ENCODE measurements at regions not wholly inside any gene's neighbourhood (a gene's known extent, or its start where the extent isn't known, plus 50 kb on each side); places are given as distances from the start of the nearest gene placed in this dataset.

DNA sequence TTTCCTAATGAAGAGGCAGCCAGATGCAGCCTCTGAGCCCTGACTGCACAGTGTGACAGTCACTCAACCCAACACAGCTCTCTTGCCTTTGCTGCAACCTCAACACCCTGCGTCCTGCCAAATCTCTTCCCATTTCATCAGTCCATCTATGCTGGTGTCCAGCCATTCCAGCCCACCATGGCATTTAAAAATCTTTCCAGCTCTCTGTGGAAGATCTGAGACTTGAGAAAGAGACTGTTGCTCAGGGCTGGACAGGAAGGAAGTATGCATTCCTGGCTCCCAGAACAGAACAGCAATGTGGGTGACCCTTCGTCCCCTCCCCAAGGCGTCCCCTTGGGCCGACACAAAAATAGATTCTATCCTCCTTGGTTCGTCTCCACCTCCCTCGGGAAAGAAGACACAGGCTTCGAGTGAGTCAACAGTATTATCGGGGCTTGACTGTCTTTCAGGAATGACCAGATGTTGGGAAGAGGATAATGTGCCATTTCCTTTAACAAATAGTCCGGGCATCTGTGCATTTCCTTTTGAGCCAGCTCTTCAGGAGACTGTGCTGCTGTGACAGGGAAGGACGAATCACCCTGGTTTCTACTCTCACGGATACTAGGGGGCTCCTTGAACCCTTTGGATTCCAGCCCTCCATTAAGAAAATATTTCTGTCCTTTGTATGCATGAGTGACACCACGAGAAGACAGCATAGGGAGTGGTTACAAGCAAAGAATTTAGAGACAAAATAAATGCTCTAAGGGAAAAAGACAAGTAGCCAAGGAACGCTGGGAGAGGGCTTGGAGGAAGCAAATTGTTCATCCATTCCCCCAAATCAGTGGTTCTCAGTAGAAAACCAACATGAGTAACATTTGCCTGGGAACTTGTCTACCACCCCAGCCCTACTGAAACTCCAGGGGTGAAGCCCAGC lies 111.4 kb upstream of the CDC42BPA start:
- no peak overlapping the region for H3K4me3 ChIP-seq (ENCODE audit: low read depth, low read length)
- no peak for DNase-seq (ENCODE audit: low read depth)

DNA sequence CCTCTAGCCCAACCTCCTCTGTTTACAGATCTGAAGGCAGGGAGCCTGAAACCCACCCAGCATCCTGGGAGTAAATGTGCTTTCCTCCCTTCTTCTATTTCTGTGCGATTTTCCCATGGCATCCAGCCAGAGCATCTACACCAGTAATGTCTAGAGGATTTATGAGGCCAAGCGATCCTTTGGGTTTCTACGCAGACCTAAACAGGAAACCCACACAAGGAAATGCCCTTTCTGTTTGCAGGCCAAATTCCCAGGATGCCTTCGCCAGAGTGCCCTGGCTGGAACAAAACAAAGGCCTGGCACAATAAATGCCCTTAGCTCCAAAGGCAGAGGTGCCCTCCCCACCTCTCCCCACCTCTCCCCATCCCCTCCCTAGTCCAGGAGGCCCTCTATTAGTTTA lies 110.5 kb upstream of the CDC42BPA start:
- no peak overlapping the region for H3K4me3 ChIP-seq (ENCODE audit: low read depth, low read length)
- DNase-seq (ENCODE audit: low read depth) = no peak
- no peak for TF ChIP-seq MYC (IDR thresholded peaks at IDR 0.05; ENCODE audit: low read depth, low read length)
- TF ChIP-seq, protein P1, sequence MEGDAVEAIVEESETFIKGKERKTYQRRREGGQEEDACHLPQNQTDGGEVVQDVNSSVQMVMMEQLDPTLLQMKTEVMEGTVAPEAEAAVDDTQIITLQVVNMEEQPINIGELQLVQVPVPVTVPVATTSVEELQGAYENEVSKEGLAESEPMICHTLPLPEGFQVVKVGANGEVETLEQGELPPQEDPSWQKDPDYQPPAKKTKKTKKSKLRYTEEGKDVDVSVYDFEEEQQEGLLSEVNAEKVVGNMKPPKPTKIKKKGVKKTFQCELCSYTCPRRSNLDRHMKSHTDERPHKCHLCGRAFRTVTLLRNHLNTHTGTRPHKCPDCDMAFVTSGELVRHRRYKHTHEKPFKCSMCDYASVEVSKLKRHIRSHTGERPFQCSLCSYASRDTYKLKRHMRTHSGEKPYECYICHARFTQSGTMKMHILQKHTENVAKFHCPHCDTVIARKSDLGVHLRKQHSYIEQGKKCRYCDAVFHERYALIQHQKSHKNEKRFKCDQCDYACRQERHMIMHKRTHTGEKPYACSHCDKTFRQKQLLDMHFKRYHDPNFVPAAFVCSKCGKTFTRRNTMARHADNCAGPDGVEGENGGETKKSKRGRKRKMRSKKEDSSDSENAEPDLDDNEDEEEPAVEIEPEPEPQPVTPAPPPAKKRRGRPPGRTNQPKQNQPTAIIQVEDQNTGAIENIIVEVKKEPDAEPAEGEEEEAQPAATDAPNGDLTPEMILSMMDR (IDR thresholded peaks at IDR 0.05; ENCODE audit: low read depth, low read length) = no peak
- TF ChIP-seq, protein P2, sequence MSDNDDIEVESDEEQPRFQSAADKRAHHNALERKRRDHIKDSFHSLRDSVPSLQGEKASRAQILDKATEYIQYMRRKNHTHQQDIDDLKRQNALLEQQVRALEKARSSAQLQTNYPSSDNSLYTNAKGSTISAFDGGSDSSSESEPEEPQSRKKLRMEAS (IDR thresholded peaks at IDR 0.05; ENCODE audit: low read depth, low read length) = no peak

More for the DNA sequence above, 111.4 kb upstream of the CDC42BPA start:
- TF ChIP-seq POLR2A (IDR thresholded peaks at IDR 0.05; ENCODE audit: extremely low read depth, insufficient read length) (no peak), MYC (IDR thresholded peaks at IDR 0.05; ENCODE audit: low read depth, low read length) (no peak)
- TF ChIP-seq, protein P2 (IDR thresholded peaks at IDR 0.05; ENCODE audit: low read depth, low read length) = no peak
- TF ChIP-seq, protein P1 (IDR thresholded peaks at IDR 0.05; ENCODE audit: low read depth, low read length) = no peak

DNA sequence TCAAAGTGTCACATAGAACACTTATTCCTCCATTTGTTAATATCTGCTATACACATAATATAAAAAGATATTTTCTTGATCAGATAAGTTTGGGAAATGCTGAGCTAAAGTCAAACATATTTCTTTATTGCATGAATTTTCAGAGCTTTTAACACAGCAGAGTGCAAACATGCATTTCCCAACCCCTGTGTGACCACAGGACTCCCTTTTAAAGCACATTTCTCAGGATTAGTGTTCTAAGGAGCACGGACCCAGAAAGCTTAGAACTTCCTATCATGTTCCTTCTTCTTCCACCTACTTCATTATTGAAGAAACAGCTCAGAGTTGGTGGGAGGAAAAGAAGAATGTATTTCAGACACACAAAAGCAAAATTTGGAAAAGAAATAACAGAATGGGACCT lies 109.1 kb upstream of the CDC42BPA start:
- H3K4me3 ChIP-seq (ENCODE audit: low read depth, low read length) = no peak overlapping the region
- no peak for DNase-seq (ENCODE audit: low read depth)
- TF ChIP-seq MYC (IDR thresholded peaks at IDR 0.05; ENCODE audit: low read depth, low read length) (no peak), POLR2A (IDR thresholded peaks at IDR 0.05; ENCODE audit: extremely low read depth, insufficient read length) (no peak)
- TF ChIP-seq, protein P1 (IDR thresholded peaks at IDR 0.05; ENCODE audit: low read depth, low read length) = no peak
- TF ChIP-seq, protein P2 (IDR thresholded peaks at IDR 0.05; ENCODE audit: low read depth, low read length) = no peak

DNA sequence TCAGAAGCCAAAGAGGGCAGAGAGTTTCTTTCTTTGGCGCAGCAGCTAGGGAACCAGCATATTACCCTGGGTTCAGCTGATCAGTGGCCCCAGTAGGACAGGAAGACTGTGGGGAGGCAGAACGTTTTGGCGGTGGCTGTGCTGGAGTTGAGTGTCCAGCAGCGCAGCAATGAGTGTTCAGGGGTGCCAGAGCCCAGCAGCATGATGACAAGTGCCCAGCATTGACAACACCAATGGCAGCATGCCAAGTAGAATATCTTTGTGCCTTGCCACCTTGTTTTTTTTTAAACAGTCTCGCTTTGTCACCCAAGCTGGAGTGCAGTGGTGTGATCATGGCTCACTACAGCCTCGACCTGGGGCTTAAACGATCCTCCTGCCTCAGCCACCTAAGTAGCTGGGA lies 106.7 kb upstream of the CDC42BPA start:
- TF ChIP-seq MYC (IDR thresholded peaks at IDR 0.05; ENCODE audit: low read depth, low read length) (no peak), POLR2A (IDR thresholded peaks at IDR 0.05; ENCODE audit: extremely low read depth, insufficient read length) (no peak)
- TF ChIP-seq, protein P1 (IDR thresholded peaks at IDR 0.05; ENCODE audit: low read depth, low read length) = no peak
- TF ChIP-seq, protein P2 (IDR thresholded peaks at IDR 0.05; ENCODE audit: low read depth, low read length) = no peak
- no peak for DNase-seq (ENCODE audit: low read depth)
- no peak overlapping the region for H3K4me3 ChIP-seq (ENCODE audit: low read depth, low read length)

DNA sequence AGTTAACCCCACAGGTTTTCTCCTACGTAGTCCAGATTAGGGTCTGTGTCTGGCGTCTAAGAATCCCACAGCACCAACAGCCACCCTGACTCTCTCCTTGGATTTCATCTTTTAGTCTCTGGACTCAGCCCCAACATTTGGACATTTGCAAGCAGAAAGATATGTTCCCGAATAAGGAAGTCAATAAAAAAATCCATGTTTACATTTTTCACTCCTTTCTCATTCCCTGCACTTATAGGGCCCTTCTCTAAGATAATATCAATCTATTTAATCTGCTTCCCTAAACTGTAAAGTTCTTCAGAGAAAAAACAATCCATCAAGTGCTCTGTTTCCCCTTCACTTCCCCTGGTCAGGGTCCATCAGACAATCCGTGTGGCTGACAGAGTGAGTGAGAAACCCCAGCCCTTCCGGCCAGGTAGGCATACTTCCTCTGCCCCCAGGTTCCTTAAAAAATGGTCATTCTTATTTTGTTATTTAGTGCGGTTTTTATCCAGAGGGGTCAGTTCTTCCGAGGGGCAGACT lies 105.9 kb upstream of the CDC42BPA start:
- TF ChIP-seq, protein P2 (IDR thresholded peaks at IDR 0.05; ENCODE audit: low read depth, low read length) = no peak
- no peak for TF ChIP-seq MYC (IDR thresholded peaks at IDR 0.05; ENCODE audit: low read depth, low read length)
- TF ChIP-seq, protein P1 (IDR thresholded peaks at IDR 0.05; ENCODE audit: low read depth, low read length) = no peak
- no peak for TF ChIP-seq POLR2A (IDR thresholded peaks at IDR 0.05; ENCODE audit: extremely low read depth, insufficient read length)
- H3K4me3 ChIP-seq (ENCODE audit: low read depth, low read length) = no peak overlapping the region
- no peak for DNase-seq (ENCODE audit: low read depth)

Measured in NB4 (cell line).